Osteoblast (primary cell): ENCODE measurements at regions not wholly inside any gene's neighbourhood (a gene's known extent, or its start where the extent isn't known, plus 50 kb on each side); places are given as distances from the start of the nearest gene placed in this dataset.

Source experiments
- DNase-seq: peaks from one replicate; pipeline ENCODE4 v3.0.0; 2011; ENCODE audit warnings: low spot score, mixed read lengths; ENCODE audit not compliant: insufficient read length; ENCODE audit errors: missing footprints
- H2AFZ ChIP-seq: 2 replicates; pipeline ENCODE4 v1.6.0; 2011; ENCODE audit warnings: mild to moderate bottlenecking, low read length
- H3K27ac ChIP-seq: 2 replicates; pipeline ENCODE4 v1.5.1; 2011; ENCODE audit warnings: mild to moderate bottlenecking, low read depth, low read length, moderate library complexity
- H3K27me3 ChIP-seq: 2 replicates; pipeline ENCODE4 v1.6.0; 2012; ENCODE audit warnings: mild to moderate bottlenecking, control low read depth, inconsistent platforms, low read length, moderate library complexity; ENCODE audit not compliant: insufficient read depth
- H3K36me3 ChIP-seq: 2 replicates; pipeline ENCODE4 v1.5.1; 2011; ENCODE audit warnings: mild to moderate bottlenecking, low read length, control low read depth, moderate library complexity; ENCODE audit not compliant: insufficient read depth
- H3K4me1 ChIP-seq: 2 replicates; pipeline ENCODE4 v1.5.1; 2011; ENCODE audit warnings: mild to moderate bottlenecking, low read length, control low read depth, moderate library complexity; ENCODE audit not compliant: insufficient read depth
- H3K4me2 ChIP-seq: 2 replicates; pipeline ENCODE4 v1.6.0; 2011; ENCODE audit warnings: mild to moderate bottlenecking, low read length; ENCODE audit not compliant: insufficient read depth
- H3K4me3 ChIP-seq: fragments of 200-600 bp; sonication (generic); 3 replicates; pipeline ENCODE4 v1.5.1; 2012; ENCODE audit warnings: mild to moderate bottlenecking, low read length, inconsistent platforms; ENCODE audit not compliant: insufficient read depth
- H3K79me2 ChIP-seq: 2 replicates; pipeline ENCODE4 v1.6.0; 2012; ENCODE audit warnings: mild to moderate bottlenecking, low read length, control low read depth, inconsistent platforms; ENCODE audit not compliant: insufficient read depth
- H3K9me3 ChIP-seq: 2 replicates; pipeline ENCODE4 v1.5.1; 2011; ENCODE audit warnings: low read depth, low read length, control low read depth
- H4K20me1 ChIP-seq: 2 replicates; pipeline ENCODE4 v1.6.0; 2012; ENCODE audit warnings: mild to moderate bottlenecking, low read length, control low read depth; ENCODE audit not compliant: insufficient read depth
- TF ChIP-seq, protein P1 (sequence below): IDR thresholded peaks from 2 replicates; pipeline ENCODE4 v1.5.1; 2011; ENCODE audit warnings: mild to moderate bottlenecking, low read depth, low read length, moderate library complexity; ENCODE audit errors: extremely low read depth

GRCh38 chr3:16686679-16687078 lies 81.5 kb upstream of the DAZL start:
- DNase-seq, result no peak
- Histone ChIP-seq H3K9me3 (no peaks in the 10 kb centered on the region), H3K27me3 (no peaks in the 10 kb centered on the region), H3K36me3 (no peaks in the 10 kb centered on the region), H3K4me2 (no peak overlapping the region), H2AFZ (no peak overlapping the region), H3K79me2 (no peaks in the 10 kb centered on the region), H3K27ac (no peak overlapping the region), H3K4me1 (no peaks in the 10 kb centered on the region), H3K4me3 (no peak overlapping the region), H4K20me1 (no peaks in the 10 kb centered on the region)
- TF ChIP-seq, protein P1, sequence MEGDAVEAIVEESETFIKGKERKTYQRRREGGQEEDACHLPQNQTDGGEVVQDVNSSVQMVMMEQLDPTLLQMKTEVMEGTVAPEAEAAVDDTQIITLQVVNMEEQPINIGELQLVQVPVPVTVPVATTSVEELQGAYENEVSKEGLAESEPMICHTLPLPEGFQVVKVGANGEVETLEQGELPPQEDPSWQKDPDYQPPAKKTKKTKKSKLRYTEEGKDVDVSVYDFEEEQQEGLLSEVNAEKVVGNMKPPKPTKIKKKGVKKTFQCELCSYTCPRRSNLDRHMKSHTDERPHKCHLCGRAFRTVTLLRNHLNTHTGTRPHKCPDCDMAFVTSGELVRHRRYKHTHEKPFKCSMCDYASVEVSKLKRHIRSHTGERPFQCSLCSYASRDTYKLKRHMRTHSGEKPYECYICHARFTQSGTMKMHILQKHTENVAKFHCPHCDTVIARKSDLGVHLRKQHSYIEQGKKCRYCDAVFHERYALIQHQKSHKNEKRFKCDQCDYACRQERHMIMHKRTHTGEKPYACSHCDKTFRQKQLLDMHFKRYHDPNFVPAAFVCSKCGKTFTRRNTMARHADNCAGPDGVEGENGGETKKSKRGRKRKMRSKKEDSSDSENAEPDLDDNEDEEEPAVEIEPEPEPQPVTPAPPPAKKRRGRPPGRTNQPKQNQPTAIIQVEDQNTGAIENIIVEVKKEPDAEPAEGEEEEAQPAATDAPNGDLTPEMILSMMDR, result no peak

DNA sequence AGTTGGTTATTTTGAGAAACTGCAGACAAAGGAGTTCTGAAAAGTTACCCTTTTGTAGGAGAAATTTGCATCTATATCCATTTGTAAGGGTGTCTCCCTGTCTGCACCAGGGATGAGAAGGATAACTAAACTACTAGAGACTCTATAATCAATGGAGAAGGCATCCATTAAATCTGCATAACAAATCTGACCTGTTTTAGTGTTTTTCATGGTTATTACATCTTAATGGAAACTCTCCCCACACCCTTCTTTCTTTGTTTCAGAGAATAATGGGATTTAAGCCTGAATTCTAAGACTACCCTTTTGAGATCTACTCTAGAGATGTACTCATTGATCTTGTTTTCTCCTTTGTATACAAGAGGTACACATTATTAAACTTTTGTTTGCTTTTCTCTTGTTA lies 82.0 kb upstream of the DAZL start:
- Histone ChIP-seq H4K20me1 (no peaks in the 10 kb centered on the region), H3K27ac (no peak overlapping the region), H3K4me3 (no peak overlapping the region), H3K27me3 (no peaks in the 10 kb centered on the region), H3K4me1 (no peaks in the 10 kb centered on the region), H3K9me3 (no peaks in the 10 kb centered on the region), H3K36me3 (no peaks in the 10 kb centered on the region), H3K4me2 (no peak overlapping the region), H2AFZ (no peak overlapping the region), H3K79me2 (no peaks in the 10 kb centered on the region)
- TF ChIP-seq, protein P1, result no peak
- DNase-seq, result no peak

GRCh38 chr3:16692486-16693344 lies 87.5 kb upstream of the DAZL start:
- no peaks in the 10 kb centered on the region for H4K20me1 ChIP-seq
- no peaks in the 10 kb centered on the region for H3K9me3 ChIP-seq
- no peaks in the 10 kb centered on the region for H3K36me3 ChIP-seq
- H3K4me3 ChIP-seq, result no peak overlapping the region
- DNase-seq, result no peak
- H3K27me3 ChIP-seq, result no peaks in the 10 kb centered on the region
- no peak overlapping the region for H2AFZ ChIP-seq
- H3K79me2 ChIP-seq, result no peaks in the 10 kb centered on the region
- H3K27ac ChIP-seq, result no peak overlapping the region
- no peak overlapping the region for H3K4me2 ChIP-seq
- H3K4me1 ChIP-seq, result no peaks in the 10 kb centered on the region
- TF ChIP-seq, protein P1, result no peak

DNA sequence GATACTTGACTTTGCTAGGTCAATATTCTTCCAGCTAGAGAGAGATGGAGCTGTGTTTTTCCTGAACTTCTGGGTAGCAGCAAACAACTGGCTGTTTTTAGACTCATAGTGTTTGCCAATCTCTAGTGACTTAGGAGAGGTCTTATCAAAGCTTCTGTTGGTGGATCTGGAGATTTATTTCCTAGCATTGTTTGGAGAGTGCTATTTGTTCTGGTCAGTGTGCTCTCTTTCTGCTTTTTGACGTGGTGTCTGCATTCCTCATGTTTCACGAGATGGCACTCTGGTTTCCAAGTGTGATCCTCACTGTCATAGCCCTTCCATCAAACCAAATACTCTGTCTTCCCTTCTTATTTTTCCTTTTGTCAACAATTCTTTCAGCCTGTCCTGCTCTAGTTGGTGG lies 88.6 kb upstream of the DAZL start:
- DNase-seq, result no peak
- no peak overlapping the region for H2AFZ ChIP-seq
- H3K4me2 ChIP-seq, result no peak overlapping the region
- no peaks in the 10 kb centered on the region for H3K9me3 ChIP-seq
- no peaks in the 10 kb centered on the region for H3K27me3 ChIP-seq
- H3K4me1 ChIP-seq, result no peaks in the 10 kb centered on the region
- TF ChIP-seq, protein P1, result no peak
- no peak overlapping the region for H3K27ac ChIP-seq
- no peaks in the 10 kb centered on the region for H3K36me3 ChIP-seq
- H4K20me1 ChIP-seq, result no peaks in the 10 kb centered on the region
- no peaks in the 10 kb centered on the region for H3K79me2 ChIP-seq
- H3K4me3 ChIP-seq, result no peak overlapping the region
